Stimulated activated CD4-positive, alpha-beta T cell treated with anti-CD3 and anti-CD28 coated beads, TNF-alpha, amount 100 ng/mL, for 4 hours (primary cell): ENCODE measurements at regions not wholly inside any gene's neighbourhood (a gene's known extent, or its start where the extent isn't known, plus 50 kb on each side); places are given as distances from the start of the nearest gene placed in this dataset.

ENCODE experiments used
- DNase-seq, 3 experiments: peaks; one replicate each; pipeline ENCODE4 v3.0.0-alpha.2; 2020; ENCODE audit warnings: low read depth in 3 of 3

- no peak for DNase-seq
Measured at GRCh38 chr7:67823345-67823744, 826.7 kb downstream of the TYW1 start.

DNA sequence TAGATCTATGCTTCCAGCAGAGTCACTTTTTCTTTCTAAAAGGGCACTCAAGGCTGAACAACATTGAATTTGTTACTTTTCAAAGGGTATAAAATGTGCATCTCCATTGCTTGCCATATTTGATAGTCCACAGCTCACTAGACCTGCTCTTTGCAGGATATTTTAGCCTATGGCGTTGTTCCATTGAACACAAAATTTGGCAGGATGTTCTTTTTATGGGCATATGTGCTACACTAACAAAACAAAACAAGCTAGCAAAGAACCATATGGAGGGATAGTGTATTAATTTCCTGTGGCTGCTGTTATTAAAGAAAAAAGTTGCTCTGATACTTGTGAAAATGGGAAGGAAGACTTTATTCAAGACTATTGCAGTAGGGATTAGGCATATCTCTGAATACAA, 828.7 kb downstream of the TYW1 start:
- DNase-seq, result no peak

DNA sequence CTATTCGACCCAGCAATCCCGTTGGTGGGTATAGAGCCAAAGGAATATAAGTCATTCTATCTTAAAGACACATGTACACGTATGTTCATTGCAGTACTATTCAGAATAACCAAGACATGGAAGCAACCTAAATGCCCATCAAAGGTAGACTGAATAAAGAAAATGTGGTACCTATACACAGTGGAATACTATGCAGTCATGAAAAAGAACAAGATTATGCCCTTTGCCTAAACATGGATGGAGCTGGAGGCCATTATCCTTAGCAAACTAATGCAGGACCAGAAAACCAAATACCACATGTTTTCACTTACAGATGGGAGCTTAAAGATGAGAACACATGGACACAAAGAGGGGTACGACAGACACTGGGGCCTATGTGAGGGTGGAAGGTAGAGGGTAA, 845.3 kb downstream of the TYW1 start:
- no peak for DNase-seq

- DNase-seq, result no peak
Measured at GRCh38 chr7:67842571-67842970, 845.9 kb downstream of the TYW1 start.

DNA sequence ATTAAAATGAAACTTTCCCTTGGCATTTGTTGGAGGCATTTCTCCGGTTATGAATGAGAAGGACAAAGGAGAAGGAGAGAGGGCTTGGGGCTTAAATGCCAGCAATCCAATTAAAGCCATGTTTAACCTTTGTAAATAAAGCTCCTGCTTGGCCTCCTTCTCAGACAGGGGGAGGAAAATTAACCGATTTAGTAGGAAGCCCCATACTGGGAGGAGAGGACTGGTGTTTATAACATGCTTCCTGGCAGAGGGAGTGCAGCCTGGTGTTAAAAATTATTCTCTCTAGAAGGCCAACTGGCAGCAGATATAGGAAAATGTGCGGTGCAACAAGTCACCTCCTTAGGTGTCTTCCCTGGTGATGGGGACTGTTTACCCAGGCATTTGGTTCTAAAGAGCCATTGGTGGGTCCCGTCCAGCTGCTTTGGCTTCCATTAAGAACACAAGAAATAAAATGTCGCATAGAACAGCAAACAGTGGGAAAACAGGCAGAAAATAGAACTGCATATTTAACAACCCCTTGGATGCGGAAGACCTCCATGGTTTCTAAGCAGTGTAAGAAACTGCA, 846.5 kb downstream of the TYW1 start:
- no peak for DNase-seq

DNA sequence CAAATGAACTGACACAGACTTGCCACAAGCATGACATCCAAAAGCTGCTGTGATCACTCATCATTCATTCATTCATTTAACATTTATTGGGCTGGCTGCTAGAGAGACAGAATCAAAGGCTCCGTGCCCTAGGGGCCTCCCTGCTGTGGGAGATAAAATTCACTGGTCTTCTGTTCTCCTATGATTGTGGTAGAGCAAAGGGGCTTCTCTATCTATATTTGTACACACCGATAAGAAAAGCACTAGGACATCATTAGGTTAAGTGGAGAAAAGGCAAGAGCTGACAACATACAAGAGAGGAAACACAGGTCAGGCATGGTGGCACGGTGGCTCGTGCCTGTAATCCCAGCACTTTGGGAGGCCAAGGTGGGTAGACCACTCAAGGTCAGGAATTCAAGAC, 847.0 kb downstream of the TYW1 start:
- no peak for DNase-seq

DNA sequence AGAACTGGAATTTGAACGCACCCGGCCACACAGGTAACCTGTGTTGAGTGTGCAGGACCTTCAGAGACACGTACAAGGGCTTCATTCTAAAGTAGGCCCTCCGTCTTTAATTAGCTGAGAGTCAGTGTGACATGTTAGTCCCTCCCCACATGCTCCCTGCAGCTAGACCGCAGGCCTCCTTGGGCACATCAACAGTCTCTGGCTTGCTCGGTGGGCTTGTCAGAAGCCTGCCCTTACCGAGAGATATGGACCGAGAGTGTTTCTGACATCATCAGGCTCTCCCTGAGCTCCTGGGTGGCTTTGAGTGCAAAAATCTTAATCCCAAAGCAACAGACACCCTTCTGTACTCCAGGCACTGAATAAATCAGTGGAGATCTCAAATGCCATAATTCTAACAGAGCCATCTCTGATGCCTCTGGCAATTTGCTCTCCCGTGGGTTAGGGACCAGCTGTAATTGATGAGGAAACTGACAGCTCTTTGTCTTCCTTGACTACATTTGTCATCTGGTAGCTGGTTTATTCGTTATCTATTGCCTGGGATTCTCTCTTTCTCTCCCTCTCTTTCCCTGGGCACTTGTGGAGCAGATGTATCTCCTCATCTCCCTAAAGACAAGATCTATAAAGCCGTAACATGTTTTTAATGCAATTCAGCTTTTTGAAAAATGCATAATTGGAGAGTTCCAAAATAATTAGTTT, 850.6 kb downstream of the TYW1 start:
- DNase-seq, result no peak

DNA sequence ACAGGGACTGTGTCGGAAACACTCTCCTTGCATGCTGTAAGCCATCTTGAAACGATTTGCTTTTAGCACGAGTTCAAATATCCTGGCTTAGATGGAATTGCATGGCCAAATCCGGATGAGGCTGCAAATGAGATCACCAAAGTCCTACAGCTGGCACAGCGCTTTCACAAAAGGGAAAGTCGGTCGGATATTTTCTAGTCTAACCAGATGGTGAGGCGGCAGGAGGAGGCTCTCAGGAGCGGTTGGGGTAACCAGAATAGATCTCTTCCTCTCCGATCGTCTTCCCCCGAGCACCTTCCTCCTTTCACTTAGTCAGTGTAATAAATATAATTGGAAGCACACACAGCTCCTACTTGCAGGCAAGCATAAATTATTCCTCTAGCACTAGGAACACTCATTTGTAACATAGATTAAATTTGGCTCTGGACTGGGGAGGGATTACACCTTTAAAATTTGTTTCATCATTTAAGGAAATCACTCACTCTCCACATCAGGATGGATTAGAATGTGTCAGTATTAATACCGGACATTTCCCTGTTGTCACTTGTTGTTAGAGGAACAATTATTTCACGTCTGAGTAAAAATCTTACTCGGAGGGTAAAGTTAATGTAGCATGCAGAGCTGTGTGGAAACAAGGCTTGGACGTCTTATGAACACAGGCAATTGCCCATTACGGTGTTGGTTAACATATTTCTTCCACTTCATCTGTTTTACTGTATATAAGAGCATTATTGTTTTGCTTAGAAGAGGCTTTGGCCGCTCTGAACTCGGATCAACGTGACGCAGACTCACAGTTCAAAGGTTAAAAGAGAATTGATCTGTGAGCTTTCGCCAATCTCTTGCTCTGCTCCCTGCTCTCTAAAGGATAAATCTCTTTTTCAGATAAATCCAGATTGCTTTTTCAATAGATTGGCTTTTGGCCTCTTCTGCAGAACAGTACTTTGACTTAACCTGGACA, 857.9 kb downstream of the TYW1 start:
- no peak for DNase-seq

- no peak for DNase-seq
Measured at GRCh38 chr7:67855322-67855721, 858.7 kb downstream of the TYW1 start.

- no peak for DNase-seq
Measured at GRCh38 chr7:67856046-67856445, 859.4 kb downstream of the TYW1 start.

DNA sequence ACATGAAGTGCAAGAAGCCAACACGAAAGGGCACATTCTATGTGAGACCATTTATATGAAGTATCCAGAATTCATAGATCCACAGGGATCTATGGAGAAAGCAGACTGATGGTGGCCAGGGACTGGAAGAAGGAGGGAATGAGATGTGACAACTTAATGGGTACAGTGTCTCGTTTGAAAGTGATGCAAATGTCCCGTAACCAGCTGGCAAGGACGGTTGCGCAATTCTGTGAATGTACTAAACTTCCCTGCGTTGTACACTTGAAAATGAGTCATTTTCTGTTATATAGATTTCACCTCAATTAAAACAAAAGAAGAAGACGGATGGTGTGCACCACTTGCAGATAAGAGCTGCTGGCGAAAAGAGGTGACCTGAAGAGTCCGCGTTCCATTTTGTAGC, 861.1 kb downstream of the TYW1 start:
- no peak for DNase-seq

- no peak for DNase-seq
Measured at GRCh38 chr7:67858931-67859330, 862.3 kb downstream of the TYW1 start.

- no peak for DNase-seq
Measured at GRCh38 chr7:67863911-67864310, 867.3 kb downstream of the TYW1 start.

DNA sequence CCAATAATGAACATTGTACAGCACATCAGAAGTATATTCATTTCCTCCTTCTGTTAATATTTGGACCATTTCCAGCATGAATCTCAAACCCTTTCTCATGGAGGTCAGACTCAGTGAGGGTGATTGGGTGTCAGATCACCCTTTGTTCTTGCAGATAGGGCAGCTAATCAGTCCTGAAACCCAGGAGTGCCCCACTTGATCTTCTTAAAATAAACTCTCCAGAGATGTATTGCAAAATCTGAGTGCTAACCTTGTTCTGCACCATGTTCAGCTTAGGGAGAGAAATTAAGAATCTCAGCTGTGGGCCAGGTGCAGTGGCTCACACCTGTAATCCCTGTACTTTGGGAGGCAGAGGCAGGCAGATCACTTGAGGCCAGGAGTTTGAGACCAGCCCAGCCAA, 869.4 kb downstream of the TYW1 start:
- DNase-seq, result no peak

GRCh38 chr7:67866812-67867211, 870.2 kb downstream of the TYW1 start:
- DNase-seq, result no peak

DNA sequence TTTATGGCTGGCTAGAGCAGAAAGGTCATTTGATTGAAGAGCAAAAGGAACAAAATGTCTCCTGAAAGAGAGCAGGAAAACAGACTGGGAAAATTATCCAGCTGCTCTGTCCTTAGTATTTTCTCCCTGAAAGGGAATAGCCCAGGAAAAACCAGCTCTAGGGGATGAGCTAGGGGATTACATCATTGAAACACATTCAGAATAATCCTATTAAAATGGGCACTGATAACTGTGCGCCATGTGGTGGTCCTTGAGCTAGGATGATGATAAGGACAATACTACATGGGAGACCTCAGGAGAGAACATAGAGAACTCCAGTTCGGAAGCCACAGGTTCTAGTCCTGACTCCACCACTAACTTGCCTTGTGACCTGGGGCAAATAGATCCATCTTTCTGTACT, 873.8 kb downstream of the TYW1 start:
- DNase-seq, result no peak

- DNase-seq, result no peak
Measured at GRCh38 chr7:67875558-67875957, 878.9 kb downstream of the TYW1 start.

DNA sequence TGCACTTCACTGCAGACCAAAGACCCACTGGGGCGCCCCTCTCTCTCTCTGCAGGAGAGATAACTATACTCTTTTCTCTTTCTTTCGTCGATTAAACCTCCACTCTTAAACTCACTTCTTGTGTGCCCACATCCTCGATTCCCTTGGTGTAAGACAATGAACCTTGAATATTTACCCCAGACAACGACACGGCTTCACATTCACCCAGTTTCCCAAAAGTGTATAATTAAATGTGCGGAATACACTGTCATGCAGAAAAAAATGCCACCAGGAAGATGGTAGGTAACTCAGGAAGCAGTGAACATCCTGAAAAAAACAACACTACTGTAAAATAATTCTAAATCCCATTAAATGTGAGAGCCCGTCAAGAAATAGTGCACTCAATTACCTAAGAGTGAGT, 882.2 kb downstream of the TYW1 start:
- no peak for DNase-seq

DNA sequence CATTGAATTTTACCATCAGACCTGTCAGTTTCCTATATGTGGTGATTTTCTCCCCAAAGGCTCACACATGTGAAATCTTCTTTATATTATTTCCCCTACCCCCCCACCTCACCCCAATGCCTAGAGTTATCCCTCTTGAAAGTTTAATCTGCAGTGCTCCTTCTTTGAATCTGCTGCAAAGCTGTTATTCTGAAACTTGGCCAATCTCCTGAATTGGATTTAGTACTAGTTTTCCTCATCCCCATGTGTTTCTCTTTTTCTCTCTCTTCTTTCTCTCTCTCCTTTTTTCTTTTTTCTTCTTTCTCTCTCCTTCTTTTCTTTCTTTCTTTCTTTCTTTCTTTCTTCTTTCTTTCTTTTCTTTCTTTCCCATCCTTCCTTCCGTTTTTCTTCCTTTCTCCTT, 886.2 kb downstream of the TYW1 start:
- no peak for DNase-seq

DNA sequence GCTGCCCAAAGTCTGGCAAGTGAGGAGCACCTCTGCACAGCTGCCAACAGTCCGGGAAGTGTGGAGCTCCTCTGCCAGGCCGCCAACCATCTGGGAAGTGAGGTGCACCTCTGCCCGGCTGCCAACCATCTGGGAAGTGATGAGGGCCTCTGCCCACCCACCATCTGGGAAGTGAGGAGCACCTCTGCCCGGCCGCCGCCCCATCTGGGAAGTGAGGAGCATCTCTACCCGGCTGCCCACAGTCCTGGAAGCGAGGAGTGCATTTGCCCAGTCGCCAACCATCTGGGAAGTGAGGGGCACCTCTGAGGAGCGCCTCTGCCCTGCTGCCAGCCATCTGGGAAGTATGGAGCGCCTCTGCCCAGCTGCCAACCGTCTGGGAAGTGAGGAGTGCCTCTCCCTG, 893.7 kb downstream of the TYW1 start:
- no peak for DNase-seq

- no peak for DNase-seq
Measured at GRCh38 chr7:67894746-67895145, 898.1 kb downstream of the TYW1 start.

- DNase-seq, result no peak
Measured at GRCh38 chr7:67896721-67897120, 900.1 kb downstream of the TYW1 start.

GRCh38 chr7:67900456-67900855, 903.8 kb downstream of the TYW1 start:
- no peak for DNase-seq
